ENCODE measurements at regions not wholly inside any gene's neighbourhood (a gene's known extent, or its start where the extent isn't known, plus 50 kb on each side); places are given as distances from the start of the nearest gene placed in this dataset.

- no peak for DNase-seq
Observed at GRCh38 chr12:92089559-92089958, 56.1 kb downstream of the BTG1 start.

- no peak for DNase-seq
Observed at GRCh38 chr12:92088805-92089204, 56.8 kb downstream of the BTG1 start.

GRCh38 chr12:92085736-92086040 lies 60.0 kb downstream of the BTG1 start:
- no peak for DNase-seq

GRCh38 chr12:92085040-92085735 lies 60.5 kb downstream of the BTG1 start:
- no peak for DNase-seq

- DNase-seq: no peak
Observed at GRCh38 chr12:92080911-92081285, 64.7 kb downstream of the BTG1 start.

GRCh38 chr12:92079054-92079385 lies 66.6 kb downstream of the BTG1 start:
- no peak for DNase-seq

- DNase-seq: no peak
Observed at GRCh38 chr12:92078167-92079053, 67.2 kb downstream of the BTG1 start.

- no peak for DNase-seq
Observed at GRCh38 chr12:92077530-92077929, 68.1 kb downstream of the BTG1 start.

- no peak for DNase-seq
Observed at GRCh38 chr12:92076101-92076500, 69.5 kb downstream of the BTG1 start.

- no peak for DNase-seq
Observed at GRCh38 chr12:92075425-92075914, 70.2 kb downstream of the BTG1 start.

GRCh38 chr12:92074889-92075288 lies 70.8 kb downstream of the BTG1 start:
- no peak for DNase-seq

GRCh38 chr12:92073094-92073493 lies 72.6 kb downstream of the BTG1 start:
- no peak for DNase-seq

- no peak for DNase-seq
Observed at GRCh38 chr12:92072112-92072511, 73.5 kb downstream of the BTG1 start.

- DNase-seq: no peak
Observed at GRCh38 chr12:92070864-92071445, 74.7 kb downstream of the BTG1 start.

GRCh38 chr12:92070054-92070863 lies 75.4 kb downstream of the BTG1 start:
- DNase-seq: no peak

GRCh38 chr12:92068459-92068858 lies 77.2 kb downstream of the BTG1 start:
- DNase-seq: no peak

- no peak for DNase-seq
Observed at GRCh38 chr12:92065639-92066038, 80.0 kb downstream of the BTG1 start.

- DNase-seq: peak; percentile 28
Observed at GRCh38 chr12:92065018-92065499, 80.6 kb downstream of the BTG1 start.

- no peak for DNase-seq
Observed at GRCh38 chr12:92064422-92064821, 81.2 kb downstream of the BTG1 start.

- no peak for DNase-seq
Observed at GRCh38 chr12:92063641-92064040, 82.0 kb downstream of the BTG1 start.

GRCh38 chr12:92062539-92063493 lies 82.8 kb downstream of the BTG1 start:
- DNase-seq: no peak

GRCh38 chr12:92061061-92061460 lies 84.6 kb downstream of the BTG1 start:
- no peak for DNase-seq
